A673 (cell line): ENCODE measurements at regions not wholly inside any gene's neighbourhood (a gene's known extent, or its start where the extent isn't known, plus 50 kb on each side); places are given as distances from the start of the nearest gene placed in this dataset.

ENCODE experiments used
- CTCF ChIP-seq: fragments of 300-800, 200-600 bp; sonication (generic); conservative IDR thresholded peaks from 2 replicates; pipeline ENCODE4 v1.5.1; 2017; ENCODE audit warnings: low read depth, mild to moderate bottlenecking, antibody characterized with exemption, low read length, moderate library complexity, mixed read lengths
- EZH2 ChIP-seq: fragments of 200-600 bp; sonication (generic); IDR thresholded peaks from 2 replicates; pipeline ENCODE4 v1.6.1; 2017; ENCODE audit warnings: borderline replicate concordance, low read depth, mild to moderate bottlenecking, mixed read lengths, antibody characterized with exemption, low read length; ENCODE audit not compliant: poor library complexity, severe bottlenecking

- TF ChIP-seq CTCF (no peak), EZH2 (no peak)
Observed at GRCh38 chr11:28838741-28839140, 730.6 kb downstream of the METTL15 start.
